ENCODE measurements at regions not wholly inside any gene's neighbourhood (a gene's known extent, or its start where the extent isn't known, plus 50 kb on each side); places are given as distances from the start of the nearest gene placed in this dataset.

DNA sequence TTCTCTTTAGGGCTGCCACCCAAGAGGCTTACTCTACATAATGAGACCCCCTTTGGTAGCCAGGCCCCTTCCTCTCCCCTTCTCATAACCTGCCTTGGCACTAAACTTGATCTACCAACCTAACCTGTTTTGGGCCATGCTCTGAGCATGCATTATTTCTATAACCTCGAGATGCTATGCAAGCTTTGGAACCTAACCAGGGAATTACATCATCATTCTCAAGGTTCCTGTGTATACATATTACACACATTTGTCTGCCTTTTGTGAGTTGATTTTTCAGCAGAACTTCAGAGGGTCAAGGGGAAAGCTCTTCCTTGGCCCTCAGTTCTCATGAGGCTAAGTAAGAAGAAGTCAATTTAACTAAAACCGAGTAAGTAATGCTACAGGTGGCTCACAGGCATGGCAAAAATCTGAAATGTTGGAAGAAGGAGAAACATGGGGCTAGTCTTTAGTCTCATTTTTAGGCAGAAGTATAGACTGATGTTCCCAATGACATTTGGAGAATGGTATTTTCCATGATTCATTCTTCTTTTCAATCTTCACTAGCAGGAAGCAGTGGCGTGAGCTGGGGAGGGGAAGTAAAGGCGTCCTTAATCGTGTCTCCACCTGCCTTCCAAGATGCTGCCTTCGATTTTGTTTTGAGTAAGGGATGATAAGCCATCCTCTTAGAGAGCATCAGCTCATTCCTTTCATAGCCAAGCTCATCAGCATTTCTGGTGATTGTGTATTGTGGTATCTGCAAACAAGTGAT lies 308.4 kb downstream of the ABCC12 start:
- TF ChIP-seq, protein P1, sequence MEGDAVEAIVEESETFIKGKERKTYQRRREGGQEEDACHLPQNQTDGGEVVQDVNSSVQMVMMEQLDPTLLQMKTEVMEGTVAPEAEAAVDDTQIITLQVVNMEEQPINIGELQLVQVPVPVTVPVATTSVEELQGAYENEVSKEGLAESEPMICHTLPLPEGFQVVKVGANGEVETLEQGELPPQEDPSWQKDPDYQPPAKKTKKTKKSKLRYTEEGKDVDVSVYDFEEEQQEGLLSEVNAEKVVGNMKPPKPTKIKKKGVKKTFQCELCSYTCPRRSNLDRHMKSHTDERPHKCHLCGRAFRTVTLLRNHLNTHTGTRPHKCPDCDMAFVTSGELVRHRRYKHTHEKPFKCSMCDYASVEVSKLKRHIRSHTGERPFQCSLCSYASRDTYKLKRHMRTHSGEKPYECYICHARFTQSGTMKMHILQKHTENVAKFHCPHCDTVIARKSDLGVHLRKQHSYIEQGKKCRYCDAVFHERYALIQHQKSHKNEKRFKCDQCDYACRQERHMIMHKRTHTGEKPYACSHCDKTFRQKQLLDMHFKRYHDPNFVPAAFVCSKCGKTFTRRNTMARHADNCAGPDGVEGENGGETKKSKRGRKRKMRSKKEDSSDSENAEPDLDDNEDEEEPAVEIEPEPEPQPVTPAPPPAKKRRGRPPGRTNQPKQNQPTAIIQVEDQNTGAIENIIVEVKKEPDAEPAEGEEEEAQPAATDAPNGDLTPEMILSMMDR (IDR thresholded peaks at IDR 0.05; ENCODE audit: insufficient read depth, low read length, poor library complexity, severe bottlenecking), result no peak
- Histone ChIP-seq H3K36me3 (ENCODE audit: control insufficient read depth, insufficient read depth, low read length) (no peaks in the 10 kb centered on the region), H3K27me3 (ENCODE audit: control insufficient read depth, insufficient read depth, low read length) (no peaks in the 10 kb centered on the region), H3K4me3 (ENCODE audit: low read depth, low read length) (no peak overlapping the region)
- DNase-seq (ENCODE audit: low read depth), result no peak

- TF ChIP-seq, protein P1 (IDR thresholded peaks at IDR 0.05; ENCODE audit: insufficient read depth, low read length, poor library complexity, severe bottlenecking), result no peak
- H3K4me3 ChIP-seq (ENCODE audit: low read depth, low read length), result no peak overlapping the region
- H3K36me3 ChIP-seq (ENCODE audit: control insufficient read depth, insufficient read depth, low read length), result no peaks in the 10 kb centered on the region
- no peak for DNase-seq (ENCODE audit: low read depth)
- no peaks in the 10 kb centered on the region for H3K27me3 ChIP-seq (ENCODE audit: control insufficient read depth, insufficient read depth, low read length)
Measured at GRCh38 chr16:47834485-47835024, 321.2 kb downstream of the ABCC12 start.

DNA sequence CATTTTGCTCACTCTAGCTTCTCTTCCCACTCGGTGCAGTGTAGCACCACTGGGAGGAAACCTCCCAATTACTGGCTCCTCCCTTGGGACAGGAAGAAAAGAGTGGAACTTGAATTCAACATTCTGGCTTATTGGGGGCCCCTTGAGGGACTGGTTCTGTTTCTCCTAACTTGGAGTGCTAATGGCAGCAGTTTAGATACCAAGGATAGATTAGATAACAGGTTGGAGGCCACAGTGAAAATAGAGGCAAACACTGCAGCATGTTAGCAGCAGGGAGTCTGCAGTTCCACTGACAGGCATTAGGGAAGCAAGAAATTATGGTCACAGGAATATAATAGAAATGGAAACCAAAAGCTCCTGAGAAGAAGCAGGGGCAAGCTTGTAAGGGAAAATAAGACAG lies 322.0 kb downstream of the ABCC12 start:
- H3K4me3 ChIP-seq (ENCODE audit: low read depth, low read length), result no peak overlapping the region
- no peaks in the 10 kb centered on the region for H3K27me3 ChIP-seq (ENCODE audit: control insufficient read depth, insufficient read depth, low read length)
- TF ChIP-seq, protein P1 (IDR thresholded peaks at IDR 0.05; ENCODE audit: insufficient read depth, low read length, poor library complexity, severe bottlenecking), result no peak
- DNase-seq (ENCODE audit: low read depth), result no peak
- no peaks in the 10 kb centered on the region for H3K36me3 ChIP-seq (ENCODE audit: control insufficient read depth, insufficient read depth, low read length)

GRCh38 chr16:47829850-47830600 lies 325.8 kb downstream of the ABCC12 start:
- TF ChIP-seq, protein P1 (IDR thresholded peaks at IDR 0.05; ENCODE audit: insufficient read depth, low read length, poor library complexity, severe bottlenecking), result no peak
- no peak for DNase-seq (ENCODE audit: low read depth)
- Histone ChIP-seq H3K36me3 (ENCODE audit: control insufficient read depth, insufficient read depth, low read length) (no peaks in the 10 kb centered on the region), H3K4me3 (ENCODE audit: low read depth, low read length) (no peak overlapping the region), H3K27me3 (ENCODE audit: control insufficient read depth, insufficient read depth, low read length) (no peaks in the 10 kb centered on the region)

GRCh38 chr16:47826070-47826469 lies 329.7 kb downstream of the ABCC12 start:
- Histone ChIP-seq H3K27me3 (ENCODE audit: control insufficient read depth, insufficient read depth, low read length) (no peaks in the 10 kb centered on the region), H3K4me3 (ENCODE audit: low read depth, low read length) (no peak overlapping the region), H3K36me3 (ENCODE audit: control insufficient read depth, insufficient read depth, low read length) (no peaks in the 10 kb centered on the region)
- TF ChIP-seq, protein P1 (IDR thresholded peaks at IDR 0.05; ENCODE audit: insufficient read depth, low read length, poor library complexity, severe bottlenecking), result no peak
- DNase-seq (ENCODE audit: low read depth), result no peak

Measured in kidney epithelial cell (primary cell).